Tibial artery (tissue), 4 donors: ENCODE measurements at regions not wholly inside any gene's neighbourhood (a gene's known extent, or its start where the extent isn't known, plus 50 kb on each side); places are given as distances from the start of the nearest gene placed in this dataset.
A peak's percentile ranks its signal among the peaks of the same experiment; 100 is the strongest.

ENCODE experiments used
- DNase-seq, 2 donors: peaks; one replicate each; pipeline ENCODE4 v3.0.0-alpha.2; 2019
- H3K27ac ChIP-seq, 2 donors: fragments of 200-600 bp; sonication (generic) in 1 of 2; 1 replicate in 1 of 2; 2 replicates in 1 of 2; pipeline ENCODE4 v1.5.1; 2018 to 2019; ENCODE audit warnings: mild to moderate bottlenecking in 1 of 2
- H3K27me3 ChIP-seq, 2 donors: fragments of 200-600 bp; sonication (generic) in 1 of 2; one replicate each; pipeline versions ENCODE4 v1.5.1 to v1.6.0; 2016 to 2019
- H3K36me3 ChIP-seq, 3 donors: fragments of 200-600 bp; sonication (generic) in 2 of 3; one replicate each; pipeline ENCODE4 v1.5.1; 2016 to 2019; ENCODE audit warnings: mild to moderate bottlenecking in 2 of 3
- H3K4me1 ChIP-seq, 4 donors: fragments of 200-600 bp; sonication (generic) in 2 of 4; 1 replicate in 3 of 4; 2 replicates in 1 of 4; pipeline ENCODE4 v1.5.1; 2016 to 2019
- H3K4me3 ChIP-seq, 2 donors: fragments of 200-600 bp; sonication (generic) in 1 of 2; 1 replicate in 1 of 2; 2 replicates in 1 of 2; pipeline ENCODE4 v1.5.1; 2018 to 2019; ENCODE audit warnings: mild to moderate bottlenecking in 2 of 2
- H3K9me3 ChIP-seq, 3 donors: fragments of 200-600 bp; sonication (generic) in 1 of 3; one replicate each; pipeline ENCODE4 v1.5.1; 2016 to 2019
- intact Hi-C: fragments of 100-400 bp; cut with DNase I; formaldehyde crosslinking; loops from one replicate; pipeline ENCODE4 v1.15.0; 2023; ENCODE audit warnings: low total_unique reads
- TF ChIP-seq, protein P1 (sequence below), 2 experiments: fragments of 200-600 bp in 1 of 2; fragments of 450-650 bp in 1 of 2; IDR thresholded peaks; one replicate each; pipeline ENCODE4 v1.5.1; 2017 to 2019; ENCODE audit warnings: antibody characterized with exemption in 2 of 2, mild to moderate bottlenecking in 1 of 2, moderate library complexity in 1 of 2

DNA sequence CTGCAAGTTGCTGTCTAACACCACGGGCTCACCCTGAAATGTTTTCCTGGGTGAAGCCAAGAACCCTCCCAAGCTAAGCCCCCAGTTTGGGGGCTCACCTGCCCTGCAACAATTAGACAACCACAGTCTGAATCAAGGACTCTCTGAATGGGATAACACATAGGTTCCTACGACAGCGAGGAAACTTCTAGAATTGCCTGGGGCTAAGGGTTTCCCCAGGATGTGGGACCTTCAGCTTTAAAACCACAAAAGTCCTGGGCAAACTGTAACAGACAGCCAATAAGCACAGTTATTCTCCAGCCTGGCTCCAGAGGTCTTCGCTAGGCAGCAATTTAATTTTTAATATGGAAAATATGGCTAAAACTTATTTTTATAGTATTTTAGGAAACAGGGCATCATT lies 162.6 kb downstream of the PRKX start:
- no peak for DNase-seq
- intact Hi-C loops, result no loop called here
- no peaks in the 10 kb centered on the region for H3K27me3 ChIP-seq
- TF ChIP-seq, protein P1, sequence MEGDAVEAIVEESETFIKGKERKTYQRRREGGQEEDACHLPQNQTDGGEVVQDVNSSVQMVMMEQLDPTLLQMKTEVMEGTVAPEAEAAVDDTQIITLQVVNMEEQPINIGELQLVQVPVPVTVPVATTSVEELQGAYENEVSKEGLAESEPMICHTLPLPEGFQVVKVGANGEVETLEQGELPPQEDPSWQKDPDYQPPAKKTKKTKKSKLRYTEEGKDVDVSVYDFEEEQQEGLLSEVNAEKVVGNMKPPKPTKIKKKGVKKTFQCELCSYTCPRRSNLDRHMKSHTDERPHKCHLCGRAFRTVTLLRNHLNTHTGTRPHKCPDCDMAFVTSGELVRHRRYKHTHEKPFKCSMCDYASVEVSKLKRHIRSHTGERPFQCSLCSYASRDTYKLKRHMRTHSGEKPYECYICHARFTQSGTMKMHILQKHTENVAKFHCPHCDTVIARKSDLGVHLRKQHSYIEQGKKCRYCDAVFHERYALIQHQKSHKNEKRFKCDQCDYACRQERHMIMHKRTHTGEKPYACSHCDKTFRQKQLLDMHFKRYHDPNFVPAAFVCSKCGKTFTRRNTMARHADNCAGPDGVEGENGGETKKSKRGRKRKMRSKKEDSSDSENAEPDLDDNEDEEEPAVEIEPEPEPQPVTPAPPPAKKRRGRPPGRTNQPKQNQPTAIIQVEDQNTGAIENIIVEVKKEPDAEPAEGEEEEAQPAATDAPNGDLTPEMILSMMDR (IDR thresholded peaks at IDR 0.05), result no peak
- H3K4me1 ChIP-seq, result no peaks in the 10 kb centered on the region
- no peak overlapping the region for H3K4me3 ChIP-seq
- H3K9me3 ChIP-seq, result no peaks in the 10 kb centered on the region
- H3K36me3 ChIP-seq, result no peaks in the 10 kb centered on the region
- no peak overlapping the region for H3K27ac ChIP-seq

DNA sequence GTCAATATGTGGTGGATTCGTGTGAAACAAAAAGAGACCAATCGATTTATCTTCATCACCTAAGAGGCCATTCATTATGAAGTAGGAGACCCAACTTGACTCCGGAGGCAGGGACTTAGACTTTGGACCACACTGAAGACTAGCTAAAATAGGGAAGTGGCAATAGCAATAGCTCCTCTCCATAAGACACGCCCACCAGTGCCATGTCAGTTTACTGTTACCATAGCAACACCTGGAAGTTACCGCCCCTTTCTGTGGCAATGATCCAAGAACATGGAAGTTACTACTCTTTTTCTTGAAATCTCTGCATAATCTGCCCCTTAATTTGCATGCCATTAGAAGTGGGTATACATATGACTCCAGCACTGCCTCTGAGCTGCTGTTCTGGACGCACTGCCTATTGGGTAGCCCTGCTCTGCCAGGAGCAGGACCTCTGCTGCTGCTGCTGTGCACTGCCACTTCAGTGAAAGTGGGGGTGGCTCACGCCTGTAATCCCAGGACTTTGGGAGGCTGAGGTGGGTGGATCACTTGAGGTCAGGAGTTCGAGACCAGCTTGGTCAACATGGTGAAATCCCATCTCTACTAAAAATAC lies 163.2 kb downstream of the PRKX start:
- H3K4me3 ChIP-seq, result no peak overlapping the region
- H3K9me3 ChIP-seq, result no peaks in the 10 kb centered on the region
- H3K36me3 ChIP-seq, result no peaks in the 10 kb centered on the region
- DNase-seq, result no peak
- H3K27me3 ChIP-seq, result no peaks in the 10 kb centered on the region
- intact Hi-C loops, result no loop called here
- no peak overlapping the region for H3K27ac ChIP-seq
- TF ChIP-seq, protein P1 (IDR thresholded peaks at IDR 0.05), result no peak
- no peaks in the 10 kb centered on the region for H3K4me1 ChIP-seq

DNA sequence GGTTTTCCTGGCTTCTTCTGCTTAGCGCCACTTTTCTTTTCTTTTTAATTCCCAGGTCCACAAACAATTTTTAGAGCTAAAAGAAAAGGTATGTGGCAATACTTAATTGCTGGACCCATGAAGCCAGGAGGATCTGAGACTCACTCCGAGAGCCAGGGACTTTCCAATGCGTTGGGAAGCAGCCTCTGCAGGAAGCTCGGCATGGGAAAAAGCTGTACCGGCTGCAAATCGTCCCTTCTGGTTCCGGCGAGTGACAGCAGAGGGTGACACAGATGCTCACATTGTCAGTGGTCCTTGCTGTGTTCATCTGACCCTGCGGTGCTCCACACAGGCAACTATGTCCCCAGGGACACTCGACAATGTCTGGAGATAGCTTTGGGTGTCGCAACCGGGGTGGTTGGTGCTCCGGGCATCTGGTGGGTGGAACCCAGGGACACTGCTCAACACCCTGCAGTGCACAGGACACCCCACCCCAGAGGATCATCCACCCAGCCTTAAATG lies 164.0 kb downstream of the PRKX start:
- no peaks in the 10 kb centered on the region for H3K9me3 ChIP-seq
- no peak for DNase-seq
- no peaks in the 10 kb centered on the region for H3K36me3 ChIP-seq
- no peaks in the 10 kb centered on the region for H3K4me1 ChIP-seq
- H3K27me3 ChIP-seq, result no peaks in the 10 kb centered on the region
- H3K4me3 ChIP-seq, result peak overlapping the region; percentile 22 to 31
- intact Hi-C loops, result no loop called here
- TF ChIP-seq, protein P1 (IDR thresholded peaks at IDR 0.05), result no peak
- H3K27ac ChIP-seq, result no peak overlapping the region

DNA sequence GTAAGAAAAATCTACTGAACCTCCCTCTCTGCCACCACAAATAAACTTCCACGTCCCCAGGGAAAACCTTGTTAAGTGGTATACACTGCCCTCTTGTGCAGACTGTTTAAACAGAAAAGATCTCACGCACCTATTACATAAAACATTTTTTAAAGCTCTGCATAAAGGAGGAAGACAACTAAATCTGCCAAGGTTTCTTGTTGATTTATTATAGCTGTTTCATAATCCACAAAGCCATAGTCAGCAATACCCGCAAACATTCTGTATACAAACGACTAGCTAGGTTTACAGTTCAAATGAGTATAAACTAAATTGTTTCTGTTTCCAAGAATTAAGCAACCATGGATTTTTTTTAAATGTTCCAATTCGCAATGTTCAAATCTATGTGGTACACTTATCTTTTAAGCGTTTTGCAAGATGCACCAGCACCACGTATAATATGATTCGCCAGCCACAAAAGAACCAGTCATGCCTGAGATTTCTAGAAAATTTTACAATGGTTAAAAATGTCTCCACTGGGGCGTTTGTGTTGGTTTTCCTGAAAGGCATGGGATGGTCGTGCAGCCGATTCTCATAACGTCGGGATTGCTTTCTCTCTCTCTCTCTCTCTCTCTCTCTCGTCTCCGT lies 164.6 kb downstream of the PRKX start:
- Histone ChIP-seq H3K27me3 (no peaks in the 10 kb centered on the region), H3K4me1 (no peaks in the 10 kb centered on the region), H3K9me3 (no peaks in the 10 kb centered on the region), H3K4me3 (peak overlapping the region; percentile 22 to 31), H3K27ac (no peak overlapping the region), H3K36me3 (no peaks in the 10 kb centered on the region)
- intact Hi-C loops, result no loop called here
- DNase-seq, result no peak
- TF ChIP-seq, protein P1 (IDR thresholded peaks at IDR 0.05), result peak; percentile 31 to 32

DNA sequence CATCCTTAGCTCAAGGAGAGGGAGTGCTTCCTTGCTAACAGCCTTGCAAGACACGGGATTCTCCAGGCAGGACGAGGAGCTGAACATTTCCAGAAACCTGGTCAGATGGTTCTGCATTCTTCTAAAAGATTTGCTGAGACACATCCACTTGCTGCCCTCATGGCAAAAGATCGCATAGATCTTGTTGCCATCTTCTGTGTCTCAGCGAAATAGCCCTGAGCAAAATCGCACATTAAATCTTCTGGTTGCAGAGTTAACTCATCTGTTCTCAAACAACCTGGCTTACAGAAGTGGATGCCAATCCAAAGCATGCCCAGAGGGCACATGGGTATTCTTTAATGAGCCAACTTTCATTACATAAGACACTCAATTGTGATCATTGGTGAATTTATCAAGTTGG lies 167.5 kb downstream of the PRKX start:
- Histone ChIP-seq H3K4me3 (no peak overlapping the region), H3K36me3 (no peaks in the 10 kb centered on the region), H3K27ac (no peak overlapping the region), H3K9me3 (no peaks in the 10 kb centered on the region), H3K27me3 (no peaks in the 10 kb centered on the region), H3K4me1 (no peaks in the 10 kb centered on the region)
- TF ChIP-seq, protein P1 (IDR thresholded peaks at IDR 0.05), result no peak
- no peak for DNase-seq
- intact Hi-C loops, result no loop called here
